Stomach (tissue), 8 donors: ENCODE measurements at regions not wholly inside any gene's neighbourhood (a gene's known extent, or its start where the extent isn't known, plus 50 kb on each side); places are given as distances from the start of the nearest gene placed in this dataset.

ENCODE experiments used
- DNase-seq, 2 donors: peaks; one replicate each; pipeline versions ENCODE4 v3.0.0 to v3.0.0-alpha.2; 2013 to 2019
- H3K27ac ChIP-seq, 5 donors: fragments of 200-600 bp in 4 of 5; sonication (generic) in 4 of 5; one replicate each; pipeline ENCODE4 v1.5.1; 2013 to 2019; ENCODE audit warnings: mild to moderate bottlenecking in 1 of 5, moderate library complexity in 1 of 5
- H3K27me3 ChIP-seq, 3 donors: fragments of 200-600 bp; sonication (generic); one replicate each; pipeline ENCODE4 v1.5.1; 2017 to 2019; ENCODE audit warnings: mixed run types in 1 of 3
- H3K36me3 ChIP-seq, 4 donors: fragments of 200-600 bp; sonication (generic); 1 replicate in 3 of 4; 2 replicates in 1 of 4; pipeline ENCODE4 v1.5.1; 2016 to 2019
- H3K4me1 ChIP-seq, 4 donors: fragments of 200-600 bp; sonication (generic); one replicate each; pipeline ENCODE4 v1.5.1; 2016 to 2019
- H3K4me3 ChIP-seq, 4 donors: fragments of 200-600 bp; sonication (generic) in 3 of 4; one replicate each; pipeline ENCODE4 v1.5.1; 2016 to 2019; ENCODE audit warnings: mild to moderate bottlenecking in 1 of 4
- H3K9me3 ChIP-seq, 4 donors: fragments of 200-600 bp; sonication (generic); one replicate each; pipeline ENCODE4 v1.5.1; 2016 to 2019
- CTCF ChIP-seq, 7 experiments: fragments of 450-650 bp in 4 of 7; fragments of 200-600 bp in 3 of 7; sonication (generic) in 3 of 7; IDR thresholded peaks; one replicate each; pipeline ENCODE4 v1.5.1; 2016 to 2019; ENCODE audit warnings: antibody characterized with exemption in 7 of 7, control low read depth in 2 of 7, mild to moderate bottlenecking in 1 of 7
- EP300 ChIP-seq: sonication (generic); formaldehyde crosslinking; IDR thresholded peaks from one replicate; pipeline ENCODE4 v1.6.1; 2017; ENCODE audit warnings: antibody characterized with exemption
- POLR2A ChIP-seq, 4 donors: fragments of 450-650 bp; IDR thresholded peaks; one replicate each; pipeline ENCODE4 v1.6.1; 2016; ENCODE audit warnings: antibody characterized with exemption in 4 of 4, control low read depth in 2 of 4, mild to moderate bottlenecking in 1 of 4, moderate library complexity in 1 of 4
- POLR2AphosphoS5 ChIP-seq, 3 donors: sonication (generic); formaldehyde crosslinking; IDR thresholded peaks; one replicate each; pipeline ENCODE4 v1.6.1; 2016; ENCODE audit warnings: antibody characterized with exemption in 3 of 3
- WGBS, 5 donors: extraction: QIAGEN DNeasy Blood & Tissue Kit in 3 of 5; methylation state at CpG; one replicate each; pipeline versions ENCODE4 v1.1.5 to v1.1.7; 2013 to 2018; 5-methylcytosine and 5-hydroxymethylcytosine counted together
- intact Hi-C: fragments of 100-400 bp; cut with DNase I; formaldehyde crosslinking; loops from one replicate; pipeline ENCODE4 v1.15.1; 2023; ENCODE audit warnings: low total_unique reads
- donor health status: healthy with polysubstance abuse.
- donor health status: Bipolar disorder and iron deficiency.
- donor health status: healthy.

GRCh38 chr1:232437510-232437909, 192.4 kb downstream of the SIPA1L2 start:
- DNase-seq = no peak
- H3K4me3 ChIP-seq = no peak overlapping the region
- H3K27ac ChIP-seq = no peak overlapping the region
- TF ChIP-seq CTCF (IDR thresholded peaks at IDR 0.05) (no peak), POLR2AphosphoS5 (IDR thresholded peaks at IDR 0.05) (no peak), EP300 (no peak), POLR2A (IDR thresholded peaks at IDR 0.05) (no peak)
- 90 to 96% (median 93%) methylated on average over 7 of the region's 7 CpGs for WGBS, 5 donors
- H3K36me3 ChIP-seq = peaks cover 0 to 68% (median 48%) of the 10 kb centered on the region in 4 donors
- H3K4me1 ChIP-seq = peaks cover 0 to 11% (median 10%) of the 10 kb centered on the region in 4 donors
- no peaks in the 10 kb centered on the region for H3K9me3 ChIP-seq
- intact Hi-C loops = no loop called here
- no peaks in the 10 kb centered on the region for H3K27me3 ChIP-seq

DNA sequence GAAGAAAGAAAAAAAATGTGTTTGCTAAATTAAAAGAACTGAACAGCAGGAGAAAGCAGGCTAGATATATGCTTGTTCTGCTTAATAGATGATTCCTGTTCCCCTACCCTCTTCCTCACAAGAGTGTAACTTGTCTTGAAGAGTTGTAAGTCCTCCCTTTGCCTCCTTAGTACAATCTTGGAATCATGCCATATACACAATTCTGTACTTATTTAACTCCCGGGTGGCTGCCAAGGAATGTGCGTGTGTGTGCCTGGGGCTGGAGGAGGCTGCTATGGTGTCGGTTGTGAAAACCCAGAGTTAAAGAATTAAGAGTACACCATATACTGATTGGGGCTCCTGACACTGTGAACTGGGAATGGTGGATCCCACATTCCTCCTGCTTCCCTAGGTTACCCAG, 194.2 kb downstream of the SIPA1L2 start:
- peaks cover 0 to 64% (median 37%) of the 10 kb centered on the region in 4 donors for H3K36me3 ChIP-seq
- H3K4me1 ChIP-seq = peaks cover 0 to 11% (median 10%) of the 10 kb centered on the region in 4 donors
- no peaks in the 10 kb centered on the region for H3K9me3 ChIP-seq
- WGBS, 5 donors = 13 to 45% (median 23%) methylated on average over 3 of the region's 3 CpGs
- no peak overlapping the region for H3K27ac ChIP-seq
- TF ChIP-seq EP300 = no peak
- no peak for TF ChIP-seq CTCF (IDR thresholded peaks at IDR 0.05)
- no peak for TF ChIP-seq POLR2AphosphoS5 (IDR thresholded peaks at IDR 0.05)
- no peaks in the 10 kb centered on the region for H3K27me3 ChIP-seq
- DNase-seq = peak in 1 of 2 donors; percentile 73
- H3K4me3 ChIP-seq = no peak overlapping the region
- intact Hi-C loops = no loop called here

DNA sequence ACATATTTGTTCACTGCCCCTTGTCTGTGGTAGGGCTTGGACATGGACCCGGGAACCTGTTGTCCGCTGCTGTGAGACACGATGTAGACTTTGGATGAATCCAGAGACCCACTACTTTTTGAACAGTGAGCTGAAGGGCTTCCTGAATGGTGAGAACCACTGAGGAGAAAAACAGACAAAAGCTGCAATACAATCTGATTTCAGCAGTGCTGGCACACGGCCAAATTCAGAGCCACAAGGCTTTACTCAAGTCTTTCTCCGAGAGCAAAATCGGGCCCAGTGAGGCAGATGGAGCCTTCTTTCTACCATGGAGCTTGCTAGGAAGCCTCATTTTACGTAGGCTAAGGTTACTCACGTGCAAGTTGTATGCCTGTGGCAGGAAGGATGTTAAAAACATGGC, 197.6 kb downstream of the SIPA1L2 start:
- intact Hi-C loops = no loop called here
- Histone ChIP-seq H3K27ac (no peak overlapping the region), H3K27me3 (no peaks in the 10 kb centered on the region), H3K36me3 (peaks cover 0 to 49% (median 12%) of the 10 kb centered on the region in 4 donors), H3K4me1 (peaks cover 0 to 11% (median 10%) of the 10 kb centered on the region in 4 donors), H3K4me3 (no peak overlapping the region), H3K9me3 (no peaks in the 10 kb centered on the region)
- DNase-seq = peak in 1 of 2 donors; percentile 60
- TF ChIP-seq POLR2A (IDR thresholded peaks at IDR 0.05) (no peak), EP300 (no peak), POLR2AphosphoS5 (IDR thresholded peaks at IDR 0.05) (no peak), CTCF (IDR thresholded peaks at IDR 0.05) (no peak)
- WGBS, 5 donors = 59 to 74% (median 72%) methylated on average over 8 of the region's 8 CpGs

GRCh38 chr1:232431748-232432147, 198.2 kb downstream of the SIPA1L2 start:
- intact Hi-C loops = no loop called here
- Histone ChIP-seq H3K36me3 (peaks cover 0 to 50% (median 12%) of the 10 kb centered on the region in 4 donors), H3K4me1 (peaks cover 0 to 13% (median 10%) of the 10 kb centered on the region in 4 donors), H3K9me3 (no peaks in the 10 kb centered on the region), H3K4me3 (no peak overlapping the region), H3K27me3 (no peaks in the 10 kb centered on the region), H3K27ac (no peak overlapping the region)
- 83 to 88% (median 85%) methylated on average over 4 of the region's 4 CpGs for WGBS, 5 donors
- TF ChIP-seq EP300 (no peak), POLR2A (IDR thresholded peaks at IDR 0.05) (no peak), POLR2AphosphoS5 (IDR thresholded peaks at IDR 0.05) (no peak), CTCF (IDR thresholded peaks at IDR 0.05) (no peak)
- no peak for DNase-seq
